ENCODE measurements at regions not wholly inside any gene's neighbourhood (a gene's known extent, or its start where the extent isn't known, plus 50 kb on each side); places are given as distances from the start of the nearest gene placed in this dataset.

- no peak overlapping the region for H3K27ac ChIP-seq
- TF ChIP-seq ZFX (IDR thresholded peaks at IDR 0.05): no peak
- TF ChIP-seq CTCF (conservative IDR thresholded peaks at IDR 0.05): no peak
These were observed 56.1 kb upstream of the SH3GLB1 start for GRCh38 chr1:86648255-86648654.

GRCh38 chr1:86649618-86650017, 54.8 kb upstream of the SH3GLB1 start:
- no peak overlapping the region for H3K27ac ChIP-seq
- no peak for TF ChIP-seq CTCF (conservative IDR thresholded peaks at IDR 0.05)
- TF ChIP-seq ZFX (IDR thresholded peaks at IDR 0.05): no peak

DNA sequence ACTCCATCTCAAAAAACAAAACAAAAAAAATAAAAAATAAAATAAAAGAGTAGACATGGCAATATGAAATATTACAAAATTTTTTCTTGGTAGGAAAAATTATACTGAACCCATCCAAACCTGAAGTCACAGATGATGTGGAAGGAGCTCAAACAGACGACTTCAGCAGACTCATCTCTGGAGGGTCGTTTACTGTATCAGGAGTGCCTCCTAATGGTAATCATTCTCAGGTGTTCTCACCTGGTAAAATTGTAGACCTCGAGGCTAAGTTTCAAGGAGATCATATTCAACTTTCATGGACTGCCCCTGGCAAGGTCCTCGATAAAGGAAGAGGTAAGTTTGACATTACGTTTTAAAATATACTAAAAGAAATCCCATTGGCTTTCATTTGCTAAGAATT, 54.3 kb upstream of the SH3GLB1 start:
- H3K27ac ChIP-seq: no peak overlapping the region
- TF ChIP-seq ZFX (IDR thresholded peaks at IDR 0.05) (no peak), CTCF (conservative IDR thresholded peaks at IDR 0.05) (peak; percentile 24)
